ENCODE measurements at regions not wholly inside any gene's neighbourhood (a gene's known extent, or its start where the extent isn't known, plus 50 kb on each side); places are given as distances from the start of the nearest gene placed in this dataset.

DNA sequence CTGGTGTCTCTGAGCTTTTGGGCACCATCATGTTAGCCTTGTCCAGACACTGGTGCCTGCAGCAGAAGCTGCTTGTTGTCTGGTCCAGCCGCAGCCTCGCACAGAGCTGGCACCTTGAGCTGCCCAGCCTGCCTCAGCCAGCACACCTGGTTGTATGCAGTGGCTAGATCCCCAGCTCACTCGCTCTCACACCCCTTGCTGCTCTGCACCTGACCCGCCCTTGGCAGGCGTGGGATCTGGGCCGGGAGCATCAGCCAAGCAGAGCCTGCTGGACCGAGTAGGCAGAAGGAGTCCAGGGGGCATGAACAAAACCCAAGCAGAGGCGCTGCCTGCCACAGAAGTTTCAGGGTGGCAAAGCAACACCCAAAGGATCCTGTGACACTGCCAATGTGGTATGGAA is 79.7 kb upstream of the ITGB1 start:
- H3K27me3 ChIP-seq: no peaks in the 10 kb centered on the region
- H3K4me3 ChIP-seq: no peak overlapping the region
- H3K9me3 ChIP-seq (replicated peaks in 1 of 3): no peaks in the 10 kb centered on the region
- TF ChIP-seq POLR2A (IDR thresholded peaks at IDR 0.05) (no peak), CTCF (IDR thresholded peaks at IDR 0.05) (no peak)
- no peaks in the 10 kb centered on the region for H3K36me3 ChIP-seq (replicated peaks in 1 of 2)
- intact Hi-C loops (cut with DNase I): no loop called here
- no peak overlapping the region for H3K27ac ChIP-seq
- DNase-seq: no peak
- WGBS, 4 donors: 96 to 100% (median 98%) methylated on average over 5 to 8 of the region's 8 CpGs
- H3K4me1 ChIP-seq (replicated peaks in 1 of 2): peaks cover 0 to 6% of the 10 kb centered on the region in 2 donors

- no peak for DNase-seq
Measured at GRCh38 chr10:33036670-33037069, 78.6 kb upstream of the ITGB1 start.

GRCh38 chr10:33035411-33035810 is 77.4 kb upstream of the ITGB1 start:
- no peaks in the 10 kb centered on the region for H3K9me3 ChIP-seq (replicated peaks in 1 of 3)
- H3K27ac ChIP-seq: no peak overlapping the region
- H3K36me3 ChIP-seq (replicated peaks in 1 of 2): no peaks in the 10 kb centered on the region
- H3K4me3 ChIP-seq: no peak overlapping the region
- TF ChIP-seq CTCF (IDR thresholded peaks at IDR 0.05) (no peak), POLR2A (IDR thresholded peaks at IDR 0.05) (no peak)
- no peaks in the 10 kb centered on the region for H3K27me3 ChIP-seq
- H3K4me1 ChIP-seq (replicated peaks in 1 of 2): peaks cover 0 to 22% of the 10 kb centered on the region in 2 donors
- intact Hi-C loops (cut with DNase I): no loop called here
- DNase-seq: no peak
- 90 to 92% (median 91%) methylated on average over 3 of the region's 3 CpGs for WGBS, 4 donors

More at GRCh38 chr10:33036670-33037069, 78.6 kb upstream of the ITGB1 start:
- Histone ChIP-seq H3K4me1 (replicated peaks in 1 of 2) (peaks cover 0 to 17% of the 10 kb centered on the region in 2 donors), H3K36me3 (replicated peaks in 1 of 2) (no peaks in the 10 kb centered on the region), H3K4me3 (no peak overlapping the region), H3K27ac (no peak overlapping the region), H3K9me3 (replicated peaks in 1 of 3) (no peaks in the 10 kb centered on the region), H3K27me3 (no peaks in the 10 kb centered on the region)
- WGBS, 4 donors: 93 to 95% (median 95%) methylated on average over 15 to 16 of the region's 16 CpGs; no CpG with 5 or more reads in 1 of the 4 donors
- intact Hi-C loops (cut with DNase I): no loop called here
- TF ChIP-seq CTCF (IDR thresholded peaks at IDR 0.05): no peak
- TF ChIP-seq POLR2A (IDR thresholded peaks at IDR 0.05): no peak

- Histone ChIP-seq H3K36me3 (replicated peaks in 1 of 2) (no peaks in the 10 kb centered on the region), H3K4me3 (no peak overlapping the region), H3K9me3 (replicated peaks in 1 of 3) (no peaks in the 10 kb centered on the region), H3K27me3 (no peaks in the 10 kb centered on the region), H3K27ac (no peak overlapping the region), H3K4me1 (replicated peaks in 1 of 2) (peaks cover 0 to 25% of the 10 kb centered on the region in 2 donors)
- no peak for DNase-seq
- TF ChIP-seq POLR2A (IDR thresholded peaks at IDR 0.05) (no peak), CTCF (IDR thresholded peaks at IDR 0.05) (no peak)
- intact Hi-C loops (cut with DNase I): no loop called here
- 80 to 100% (median 96%) methylated on average over 1 of the region's 1 CpG for WGBS, 4 donors
Measured at GRCh38 chr10:33034931-33035330, 76.9 kb upstream of the ITGB1 start.

Data from adrenal gland (tissue), 9 donors.